Panc1 (cell line): ENCODE measurements at regions not wholly inside any gene's neighbourhood (a gene's known extent, or its start where the extent isn't known, plus 50 kb on each side); places are given as distances from the start of the nearest gene placed in this dataset.

Experiments
- ATAC-seq: fragments of 200-7000 bp; cut with Tn5 transposase; 2 replicates; pipeline ENCODE4 v1.9.1; 2020; ENCODE audit warnings: mild to moderate bottlenecking, moderate library complexity
- BruUV-seq: library from RNA; stranded (reverse); fragments of 400-500 nt; replicated peaks from 2 replicates; lab custom pipeline; 2021; lab: Mats Ljungman, UMichigan
- CTCF ChIA-PET: fragments of 300-600 bp; sonication (Branson Sonifier 250); formaldehyde crosslinking; loops from one replicate; lab custom pipeline; 2022; ENCODE audit warnings: antibody characterized with exemption; lab: Charles Lee
- POLR2A ChIA-PET: fragments of 300-600 bp; sonication (Branson Sonifier 250); formaldehyde crosslinking; loops from one replicate; lab custom pipeline; 2022; ENCODE audit warnings: antibody characterized with exemption; lab: Charles Lee
- DNase-seq: peaks from one replicate; pipeline ENCODE4 v3.0.0-alpha.2; 2010; ENCODE audit warnings: low read depth, low spot score
- H3K27ac ChIP-seq: 2 replicates; pipeline ENCODE4 v1.5.1; 2011; ENCODE audit warnings: mild to moderate bottlenecking, low read length, inconsistent platforms
- H3K27me3 ChIP-seq: fragments of 200-500 bp; sonication (Bioruptor generic); 2 replicates; pipeline ENCODE4 v1.6.0; 2014; ENCODE audit warnings: low read length, inconsistent platforms; ENCODE audit not compliant: control insufficient read depth, insufficient read depth
- H3K36me3 ChIP-seq: fragments of 200-500 bp; sonication (Bioruptor generic); 2 replicates; pipeline ENCODE4 v1.5.1; 2014; ENCODE audit warnings: inconsistent platforms, mild to moderate bottlenecking, low read length, moderate library complexity; ENCODE audit not compliant: control insufficient read depth, insufficient read depth
- H3K4me1 ChIP-seq: 2 replicates; pipeline ENCODE4 v1.5.1; 2011; ENCODE audit warnings: inconsistent platforms, mild to moderate bottlenecking, low read length, moderate library complexity; ENCODE audit not compliant: control insufficient read depth, insufficient read depth
- H3K4me3 ChIP-seq, 2 experiments: 2 replicates each; pipeline ENCODE4 v1.5.1; 2011 to 2012; ENCODE audit warnings: low read depth in 2 of 2, low read length in 2 of 2, mild to moderate bottlenecking in 2 of 2, inconsistent platforms in 1 of 2, moderate library complexity in 1 of 2
- H3K9me3 ChIP-seq: fragments of 200-500 bp; sonication (Bioruptor generic); 2 replicates; pipeline ENCODE4 v1.5.1; 2014; ENCODE audit warnings: low read depth, mild to moderate bottlenecking, inconsistent platforms, low read length, moderate library complexity; ENCODE audit not compliant: control insufficient read depth, insufficient read depth
- CTCF ChIP-seq: fragments of 450-650 bp; IDR thresholded peaks from 2 replicates; pipeline ENCODE4 v1.5.1; 2017; ENCODE audit warnings: mild to moderate bottlenecking
- REST ChIP-seq, 2 experiments: IDR thresholded peaks; 2 replicates each; pipeline ENCODE4 v1.6.1; 2011 to 2012; ENCODE audit warnings: low read depth in 2 of 2, control low read depth in 1 of 2, low read length in 1 of 2, mild to moderate bottlenecking in 1 of 2, moderate library complexity in 1 of 2; ENCODE audit not compliant: insufficient read depth in 1 of 2
- SIN3A ChIP-seq: IDR thresholded peaks from 2 replicates; pipeline ENCODE4 v1.6.1; 2012; ENCODE audit warnings: low read depth, mild to moderate bottlenecking, low read length, moderate library complexity, borderline replicate concordance; ENCODE audit not compliant: insufficient read depth
- TCF7L2 ChIP-seq: IDR thresholded peaks from 2 replicates; pipeline ENCODE4 v1.6.1; 2011; ENCODE audit warnings: mild to moderate bottlenecking, low read depth, low read length, inconsistent platforms
- in situ Hi-C: cut with HindIII; loops from 2 replicates; pipeline ENCODE4 v1.10.0; 2016; ENCODE audit warnings: low sequenced_read_pairs, low pct_unique_long_range_greater_than_20kb
- intact Hi-C: fragments of 100-400 bp; cut with micrococcal nuclease; formaldehyde crosslinking; loops from one replicate; pipeline ENCODE4 v1.10.0; 2022; ENCODE audit not compliant: unreplicated experiment

DNA sequence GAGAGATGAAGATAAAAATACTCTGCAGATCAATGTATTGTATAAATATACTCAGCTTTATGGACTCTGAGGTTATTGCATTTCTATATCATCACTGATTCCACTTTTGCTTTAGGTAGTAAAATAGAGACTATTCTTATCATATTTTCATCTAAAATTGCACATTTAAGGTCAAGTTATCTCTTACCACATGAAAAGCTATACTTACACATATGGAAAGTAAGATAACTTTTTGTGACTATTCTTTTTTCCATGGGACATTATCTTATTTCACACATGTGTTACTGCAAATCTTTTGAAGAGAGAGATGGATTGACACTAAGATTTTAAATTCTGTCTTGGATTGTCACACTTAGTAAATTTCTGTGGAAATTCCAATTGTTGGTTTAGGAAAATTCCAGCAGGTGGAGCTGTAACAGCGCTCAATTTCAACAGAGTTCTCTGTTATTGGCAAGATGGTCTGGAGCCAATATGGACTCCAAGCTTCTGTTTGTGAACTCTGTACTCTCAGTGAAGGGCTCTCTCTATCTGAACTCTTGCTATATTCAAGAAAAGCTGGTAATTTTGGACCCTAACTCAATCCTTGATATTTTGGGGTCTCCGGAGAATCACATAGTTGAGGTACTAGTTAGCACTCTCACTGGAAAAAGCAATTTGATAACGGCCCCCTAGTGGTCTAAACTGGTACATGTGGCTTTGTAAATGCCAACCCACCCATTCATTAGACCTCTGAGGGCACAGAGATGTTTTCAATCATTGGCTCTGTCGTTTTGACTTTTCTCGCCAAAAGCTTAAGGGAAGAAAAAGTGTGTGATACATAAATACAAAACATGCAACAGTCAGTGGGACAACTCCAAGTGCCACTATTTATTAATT lies 429.7 kb downstream of the ETS1 start:
- ChIA-PET CTCF (interaction anchor here (0.5 to 1.5 kb wide), 6 partner anchors 10 to 673 kb away, joined by 3 to 9 read pairs (median 4); no protein-coding TSS in a partner anchor), POLR2A (interaction anchor here (0.6 kb wide), 1 partner anchor 748 kb away, joined by 5 read pairs; no protein-coding TSS in a partner anchor)
- Histone ChIP-seq H3K9me3 (no peaks in the 10 kb centered on the region), H3K4me1 (no peaks in the 10 kb centered on the region), H3K27ac (no peak overlapping the region), H3K27me3 (peaks cover 7% of the 10 kb centered on the region; the same call in 1 of the 2 replicates), H3K4me3 (peak overlapping the region in 1 of 2 experiments; percentile 24; a peak in 2 of 4 replicates), H3K36me3 (no peaks in the 10 kb centered on the region)
- DNase-seq (peak; percentile 81), ATAC-seq (peak; percentile 95)
- no TSS peak for BruUV-seq
- intact Hi-C loops: loop anchor here (1.0 to 5.0 kb wide), 4 partner anchors 126 to 1715 kb away; no protein-coding TSS in a partner anchor
- peak; percentile 97 for TF ChIP-seq CTCF
- no peak for TF ChIP-seq REST (IDR thresholded peaks at IDR 0.05; ENCODE audit: insufficient read depth in 1 of 2, low read depth in 2 of 2, low read length in 1 of 2)
- in situ Hi-C loops: loop anchor here (25.0 kb wide), 1 partner anchor 680 kb away; no protein-coding TSS in a partner anchor

DNA sequence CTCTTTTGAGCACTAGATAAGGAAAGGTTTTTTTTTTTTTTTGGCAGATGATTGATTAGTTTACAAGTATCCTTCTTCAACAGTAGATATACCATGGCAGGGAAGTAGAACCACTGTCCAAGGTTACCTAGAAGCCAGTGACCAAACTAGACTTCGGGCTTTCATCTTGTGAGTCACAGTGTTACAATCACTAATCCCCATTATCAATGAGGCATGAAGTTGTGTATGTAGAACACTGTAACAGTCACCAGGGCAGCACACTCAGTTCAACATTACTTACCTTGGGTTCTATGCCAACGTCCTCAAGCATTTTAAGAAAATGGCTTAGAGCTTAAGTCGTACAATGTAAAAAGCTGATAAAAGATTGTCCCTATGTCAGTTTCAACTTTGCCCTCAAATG lies 430.9 kb downstream of the ETS1 start:
- no TSS peak for BruUV-seq
- ChIA-PET POLR2A (no interaction called here), CTCF (interaction anchor here (0.7 to 1.5 kb wide), 3 partner anchors 9 to 721 kb away, joined by 3 to 5 read pairs (median 4); no protein-coding TSS in a partner anchor)
- H3K4me1 ChIP-seq: no peaks in the 10 kb centered on the region
- H3K36me3 ChIP-seq: no peaks in the 10 kb centered on the region
- H3K27ac ChIP-seq: no peak overlapping the region; the same call in 1 of the 2 replicates
- no peak for DNase-seq
- H3K9me3 ChIP-seq: no peaks in the 10 kb centered on the region
- in situ Hi-C loops (loop anchor here (25.0 kb wide), 1 partner anchor 681 kb away; no protein-coding TSS in a partner anchor), intact Hi-C loops (loop anchor here (5.0 kb wide), 3 partner anchors 476 to 1714 kb away; no protein-coding TSS in a partner anchor)
- ATAC-seq: no peak
- no peak for TF ChIP-seq SIN3A
- TF ChIP-seq TCF7L2: no peak
- H3K27me3 ChIP-seq: peaks cover 7% of the 10 kb centered on the region; the same call in 1 of the 2 replicates
- no peak overlapping the region for H3K4me3 ChIP-seq
